A549 (cell line): ENCODE measurements at regions not wholly inside any gene's neighbourhood (a gene's known extent, or its start where the extent isn't known, plus 50 kb on each side); places are given as distances from the start of the nearest gene placed in this dataset.

ENCODE experiments used
- ATAC-seq, 2 experiments: fragments of 200-7000 bp in 1 of 2; fragments of >200 bp in 1 of 2; cut with Nextera tagmentation in 1 of 2; cut with Tn5 transposase in 1 of 2; 3 replicates each; pipeline versions ENCODE4 v1.8.0 to v1.9.1; 2018 to 2020; ENCODE audit warnings: mild to moderate bottlenecking in 1 of 2, moderate library complexity in 1 of 2
- CTCF ChIA-PET: fragments of 300-600 bp; sonication (Branson Sonifier 250); formaldehyde crosslinking; extraction: SDS; loops from one replicate; lab custom pipeline; 2021; ENCODE audit warnings: antibody characterized with exemption, inconsistent platforms; lab: Yijun Ruan, JAX
- POLR2A ChIA-PET: fragments of 350-600 bp; formaldehyde crosslinking; extraction: SDS; loops from one replicate; lab custom pipeline; 2021; ENCODE audit warnings: antibody characterized with exemption, inconsistent platforms; lab: Yijun Ruan, JAX
- DNase-seq, 2 experiments: peaks; one replicate each; pipeline versions ENCODE4 v3.0.0 to v3.0.0-alpha.2; 2011 to 2016; ENCODE audit warnings: low read depth in 1 of 2, low spot score in 1 of 2
- FAIRE-seq: peaks from 2 replicates; lab custom pipeline; 2011; peaks lifted over from hg19 to GRCh38; lab: Jason Lieb, UNC
- H3K27ac ChIP-seq, 2 experiments: fragments of >200 bp; sonication (Bioruptor Twin); formaldehyde crosslinking; 3 replicates each; pipeline ENCODE4 v1.5.1; 2016 to 2017
- H3K4me1 ChIP-seq: fragments of >200 bp; sonication (Bioruptor Twin); formaldehyde crosslinking; 3 replicates; pipeline ENCODE4 v1.6.1; 2016
- H3K4me2 ChIP-seq: fragments of >200 bp; sonication (Bioruptor Twin); formaldehyde crosslinking; 3 replicates; pipeline ENCODE4 v1.6.1; 2016
- H3K4me3 ChIP-seq: fragments of >200 bp; sonication (Bioruptor Twin); formaldehyde crosslinking; 3 replicates; pipeline ENCODE4 v1.5.1; 2016
- H3K9me3 ChIP-seq: fragments of >200 bp; sonication (Bioruptor Twin); formaldehyde crosslinking; 3 replicates; pipeline ENCODE4 v1.6.1; 2016
- BHLHE40 ChIP-seq: IDR thresholded peaks from 2 replicates; pipeline ENCODE4 v1.6.1; 2012; ENCODE audit warnings: low read depth, low read length, inconsistent platforms
- CBX2 ChIP-seq: fragments of 200-600 bp; sonication (generic); IDR thresholded peaks from 2 replicates; pipeline ENCODE4 v1.6.1; 2016; ENCODE audit warnings: low read depth, mild to moderate bottlenecking, borderline replicate concordance
- CBX8 ChIP-seq: fragments of 200-600 bp; sonication (generic); IDR thresholded peaks from 2 replicates; pipeline ENCODE4 v1.6.1; 2016
- CEBPB ChIP-seq, 2 experiments: fragments of >200 bp in 1 of 2; sonication (Bioruptor Twin) in 1 of 2; formaldehyde crosslinking in 1 of 2; IDR thresholded peaks; 2 replicates each; pipeline ENCODE4 v1.6.1; 2012 to 2016
- EHF ChIP-seq: fragments of 250-450 bp; sonication (Bioruptor Pico); IDR thresholded peaks from 2 replicates; pipeline ENCODE4 v1.5.0; 2020; ENCODE audit warnings: mild to moderate bottlenecking
- FOSB ChIP-seq: fragments of 250-450 bp; sonication (Bioruptor Pico); IDR thresholded peaks from 2 replicates; pipeline ENCODE4 v1.5.0; 2020; ENCODE audit warnings: mild to moderate bottlenecking, moderate library complexity
- FOXS1 ChIP-seq: fragments of 250-450 bp; sonication (Bioruptor Pico); IDR thresholded peaks from 2 replicates; pipeline ENCODE4 v1.5.0; 2020; ENCODE audit warnings: mild to moderate bottlenecking, moderate library complexity
- HDAC2 ChIP-seq: fragments of 200-600 bp; sonication (generic); IDR thresholded peaks from 2 replicates; pipeline ENCODE4 v1.6.1; 2016
- HMGXB4 ChIP-seq: fragments of 250-450 bp; sonication (Bioruptor Pico); IDR thresholded peaks from 2 replicates; pipeline ENCODE4 v1.5.0; 2021; ENCODE audit warnings: mild to moderate bottlenecking, moderate library complexity, borderline replicate concordance
- HOXB5 ChIP-seq: fragments of 250-450 bp; sonication (Bioruptor Pico); IDR thresholded peaks from 2 replicates; pipeline ENCODE4 v1.5.0; 2020; ENCODE audit warnings: mild to moderate bottlenecking, moderate library complexity
- KDM5A ChIP-seq: fragments of 200-600 bp; sonication (generic); IDR thresholded peaks from 2 replicates; pipeline ENCODE4 v1.6.1; 2016; ENCODE audit warnings: antibody characterized with exemption, mild to moderate bottlenecking
- MAFK ChIP-seq: fragments of 450-650 bp; IDR thresholded peaks from 2 replicates; pipeline ENCODE4 v1.6.1; 2014; ENCODE audit not compliant: partially characterized antibody
- NFE2L2 ChIP-seq: fragments of 150-350 bp; conservative IDR thresholded peaks from 2 replicates; pipeline ENCODE4 v1.6.1; 2014; ENCODE audit warnings: low read length
- POLR2AphosphoS2 ChIP-seq: conservative IDR thresholded peaks from 2 replicates; pipeline ENCODE4 v1.6.1; 2012; ENCODE audit warnings: low read length, improper control_type of control experiment, inconsistent platforms
- RCOR1 ChIP-seq: fragments of 150-350 bp; IDR thresholded peaks from 2 replicates; pipeline ENCODE4 v1.6.1; 2014; ENCODE audit warnings: antibody characterized with exemption, low read length, low read depth
- RFX5 ChIP-seq: fragments of 450-650 bp; IDR thresholded peaks from 2 replicates; pipeline ENCODE4 v1.7.1; 2014; ENCODE audit warnings: antibody characterized with exemption, mild to moderate bottlenecking, moderate library complexity
- RNF2 ChIP-seq: fragments of 200-600 bp; sonication (generic); IDR thresholded peaks from 2 replicates; pipeline ENCODE4 v1.6.1; 2016; ENCODE audit warnings: low read depth, mild to moderate bottlenecking, antibody characterized with exemption, moderate library complexity, borderline replicate concordance
- SMC3 ChIP-seq: fragments of >200 bp; sonication (Bioruptor Twin); formaldehyde crosslinking; IDR thresholded peaks from 3 replicates; pipeline ENCODE4 v1.6.1; 2018; ENCODE audit warnings: inconsistent platforms
- SREBF2 ChIP-seq: fragments of 450-650 bp; IDR thresholded peaks from 2 replicates; pipeline ENCODE4 v1.6.1; 2014; ENCODE audit warnings: mild to moderate bottlenecking, moderate library complexity
- USF2 ChIP-seq: fragments of 450-650 bp; IDR thresholded peaks from 2 replicates; pipeline ENCODE4 v1.6.1; 2014; ENCODE audit warnings: antibody characterized with exemption
- ZNF302 ChIP-seq: fragments of 250-450 bp; sonication (Bioruptor Pico); IDR thresholded peaks from 2 replicates; pipeline ENCODE4 v1.9.0; 2021; ENCODE audit warnings: inconsistent platforms, mild to moderate bottlenecking, moderate library complexity
- ZSCAN20 ChIP-seq: fragments of 250-450 bp; sonication (Bioruptor Pico); IDR thresholded peaks from 2 replicates; pipeline ENCODE4 v1.8.0; 2022; ENCODE audit warnings: mild to moderate bottlenecking, moderate library complexity
- WGBS: methylation state at CpG from one replicate; pipeline ENCODE4 v1.1.6; 2017; ENCODE audit errors: missing lambda C conversion rate; 5-methylcytosine and 5-hydroxymethylcytosine counted together
- TF ChIP-seq, protein P1 (sequence below): fragments of 200-600 bp; sonication (generic); IDR thresholded peaks from 2 replicates; pipeline ENCODE4 v1.6.1; 2016; ENCODE audit warnings: antibody characterized with exemption, mild to moderate bottlenecking, moderate library complexity
- TF ChIP-seq, protein P2 (sequence below): fragments of 250-450 bp; sonication (Bioruptor Pico); IDR thresholded peaks from 2 replicates; pipeline ENCODE4 v1.5.0; 2020; ENCODE audit warnings: low read depth, mild to moderate bottlenecking, moderate library complexity
- TF ChIP-seq, protein P3 (sequence below): IDR thresholded peaks from 2 replicates; pipeline ENCODE4 v1.6.1; 2012
- TF ChIP-seq, protein P4 (sequence below): fragments of >200 bp; sonication (Bioruptor Twin); formaldehyde crosslinking; IDR thresholded peaks from 3 replicates; pipeline ENCODE4 v1.5.1; 2016

DNA sequence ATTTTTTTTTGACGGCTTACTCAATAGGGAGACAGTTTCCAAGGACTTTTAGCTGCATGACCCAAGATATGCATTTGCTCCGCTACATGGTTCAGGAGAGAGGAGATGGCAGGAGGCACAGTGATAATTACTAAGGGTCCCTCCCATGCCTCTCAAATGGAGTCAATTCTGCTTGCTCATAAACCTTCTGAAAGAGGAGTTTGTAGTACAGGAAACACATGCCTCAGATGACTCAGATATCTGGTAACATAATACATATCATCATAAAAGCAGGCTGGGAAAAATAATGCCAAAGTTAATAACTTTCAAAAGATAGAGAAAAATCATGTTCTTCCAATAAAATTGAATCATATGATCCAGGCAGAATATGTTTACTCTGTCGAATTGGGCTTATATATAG, 97.6 kb upstream of the DEFB112 start:
- 14% methylated on average over 3 of the region's 3 CpGs for WGBS
- H3K9me3 ChIP-seq, result no peaks in the 10 kb centered on the region
- FAIRE-seq (no peak), DNase-seq (no peak), ATAC-seq (no peak)
- no peak overlapping the region for H3K4me3 ChIP-seq
- POLR2A ChIA-PET, result no interaction called here
- TF ChIP-seq ZSCAN20, result no peak
- TF ChIP-seq FOSB (CRISPR knock-in tag), result no peak
- TF ChIP-seq RNF2, result no peak
- TF ChIP-seq, protein P1, sequence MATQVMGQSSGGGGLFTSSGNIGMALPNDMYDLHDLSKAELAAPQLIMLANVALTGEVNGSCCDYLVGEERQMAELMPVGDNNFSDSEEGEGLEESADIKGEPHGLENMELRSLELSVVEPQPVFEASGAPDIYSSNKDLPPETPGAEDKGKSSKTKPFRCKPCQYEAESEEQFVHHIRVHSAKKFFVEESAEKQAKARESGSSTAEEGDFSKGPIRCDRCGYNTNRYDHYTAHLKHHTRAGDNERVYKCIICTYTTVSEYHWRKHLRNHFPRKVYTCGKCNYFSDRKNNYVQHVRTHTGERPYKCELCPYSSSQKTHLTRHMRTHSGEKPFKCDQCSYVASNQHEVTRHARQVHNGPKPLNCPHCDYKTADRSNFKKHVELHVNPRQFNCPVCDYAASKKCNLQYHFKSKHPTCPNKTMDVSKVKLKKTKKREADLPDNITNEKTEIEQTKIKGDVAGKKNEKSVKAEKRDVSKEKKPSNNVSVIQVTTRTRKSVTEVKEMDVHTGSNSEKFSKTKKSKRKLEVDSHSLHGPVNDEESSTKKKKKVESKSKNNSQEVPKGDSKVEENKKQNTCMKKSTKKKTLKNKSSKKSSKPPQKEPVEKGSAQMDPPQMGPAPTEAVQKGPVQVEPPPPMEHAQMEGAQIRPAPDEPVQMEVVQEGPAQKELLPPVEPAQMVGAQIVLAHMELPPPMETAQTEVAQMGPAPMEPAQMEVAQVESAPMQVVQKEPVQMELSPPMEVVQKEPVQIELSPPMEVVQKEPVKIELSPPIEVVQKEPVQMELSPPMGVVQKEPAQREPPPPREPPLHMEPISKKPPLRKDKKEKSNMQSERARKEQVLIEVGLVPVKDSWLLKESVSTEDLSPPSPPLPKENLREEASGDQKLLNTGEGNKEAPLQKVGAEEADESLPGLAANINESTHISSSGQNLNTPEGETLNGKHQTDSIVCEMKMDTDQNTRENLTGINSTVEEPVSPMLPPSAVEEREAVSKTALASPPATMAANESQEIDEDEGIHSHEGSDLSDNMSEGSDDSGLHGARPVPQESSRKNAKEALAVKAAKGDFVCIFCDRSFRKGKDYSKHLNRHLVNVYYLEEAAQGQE, result no peak
- no peak for TF ChIP-seq SREBF2
- no peak for TF ChIP-seq ZNF302 (CRISPR knock-in tag)
- no peak for TF ChIP-seq NFE2L2
- TF ChIP-seq, protein P2, sequence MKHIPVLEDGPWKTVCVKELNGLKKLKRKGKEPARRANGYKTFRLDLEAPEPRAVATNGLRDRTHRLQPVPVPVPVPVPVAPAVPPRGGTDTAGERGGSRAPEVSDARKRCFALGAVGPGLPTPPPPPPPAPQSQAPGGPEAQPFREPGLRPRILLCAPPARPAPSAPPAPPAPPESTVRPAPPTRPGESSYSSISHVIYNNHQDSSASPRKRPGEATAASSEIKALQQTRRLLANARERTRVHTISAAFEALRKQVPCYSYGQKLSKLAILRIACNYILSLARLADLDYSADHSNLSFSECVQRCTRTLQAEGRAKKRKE (CRISPR knock-in tag), result no peak
- no peak for TF ChIP-seq RFX5
- TF ChIP-seq, protein P3, sequence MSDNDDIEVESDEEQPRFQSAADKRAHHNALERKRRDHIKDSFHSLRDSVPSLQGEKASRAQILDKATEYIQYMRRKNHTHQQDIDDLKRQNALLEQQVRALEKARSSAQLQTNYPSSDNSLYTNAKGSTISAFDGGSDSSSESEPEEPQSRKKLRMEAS, result no peak
- TF ChIP-seq HOXB5, result no peak
- no peak for TF ChIP-seq HMGXB4
- TF ChIP-seq KDM5A, result no peak
- TF ChIP-seq CEBPB (IDR thresholded peaks at IDR 0.05), result no peak
- TF ChIP-seq POLR2AphosphoS2, result no peak
- no peak for TF ChIP-seq SMC3
- TF ChIP-seq CBX2, result no peak
- no peak for TF ChIP-seq MAFK
- CTCF ChIA-PET, result no interaction called here
- no peak overlapping the region for H3K27ac ChIP-seq
- no peak overlapping the region for H3K4me2 ChIP-seq
- no peaks in the 10 kb centered on the region for H3K4me1 ChIP-seq

- ChIA-PET POLR2A (no interaction called here), CTCF (no interaction called here)
- Histone ChIP-seq H3K4me2 (no peak overlapping the region), H3K9me3 (no peaks in the 10 kb centered on the region), H3K4me3 (no peak overlapping the region), H3K27ac (no peak overlapping the region), H3K4me1 (no peaks in the 10 kb centered on the region)
- DNase-seq (no peak), ATAC-seq (no peak), FAIRE-seq (no peak)
- no peak for TF ChIP-seq HOXB5
- TF ChIP-seq HDAC2, result no peak
- TF ChIP-seq FOXS1 (CRISPR knock-in tag), result no peak
- TF ChIP-seq, protein P1, result no peak
- no peak for TF ChIP-seq RNF2
- TF ChIP-seq USF2, result no peak
- TF ChIP-seq, protein P4, sequence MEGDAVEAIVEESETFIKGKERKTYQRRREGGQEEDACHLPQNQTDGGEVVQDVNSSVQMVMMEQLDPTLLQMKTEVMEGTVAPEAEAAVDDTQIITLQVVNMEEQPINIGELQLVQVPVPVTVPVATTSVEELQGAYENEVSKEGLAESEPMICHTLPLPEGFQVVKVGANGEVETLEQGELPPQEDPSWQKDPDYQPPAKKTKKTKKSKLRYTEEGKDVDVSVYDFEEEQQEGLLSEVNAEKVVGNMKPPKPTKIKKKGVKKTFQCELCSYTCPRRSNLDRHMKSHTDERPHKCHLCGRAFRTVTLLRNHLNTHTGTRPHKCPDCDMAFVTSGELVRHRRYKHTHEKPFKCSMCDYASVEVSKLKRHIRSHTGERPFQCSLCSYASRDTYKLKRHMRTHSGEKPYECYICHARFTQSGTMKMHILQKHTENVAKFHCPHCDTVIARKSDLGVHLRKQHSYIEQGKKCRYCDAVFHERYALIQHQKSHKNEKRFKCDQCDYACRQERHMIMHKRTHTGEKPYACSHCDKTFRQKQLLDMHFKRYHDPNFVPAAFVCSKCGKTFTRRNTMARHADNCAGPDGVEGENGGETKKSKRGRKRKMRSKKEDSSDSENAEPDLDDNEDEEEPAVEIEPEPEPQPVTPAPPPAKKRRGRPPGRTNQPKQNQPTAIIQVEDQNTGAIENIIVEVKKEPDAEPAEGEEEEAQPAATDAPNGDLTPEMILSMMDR, result no peak
- TF ChIP-seq EHF, result no peak
- TF ChIP-seq SMC3, result no peak
- TF ChIP-seq, protein P3, result no peak
- no peak for TF ChIP-seq BHLHE40
- TF ChIP-seq RCOR1, result no peak
- TF ChIP-seq CBX8, result no peak
- no peak for TF ChIP-seq RFX5
- WGBS, result 5% methylated on average over 1 of the region's 1 CpG
Observed at GRCh38 chr6:50180646-50181045, 130.9 kb upstream of the DEFB112 start.
